OCI-LY7 (cell line): ENCODE measurements at regions not wholly inside any gene's neighbourhood (a gene's known extent, or its start where the extent isn't known, plus 50 kb on each side); places are given as distances from the start of the nearest gene placed in this dataset.

Experiments used
- EZH2phosphoT487 ChIP-seq: fragments of 200-600 bp; sonication (generic); IDR thresholded peaks from 2 replicates; pipeline ENCODE4 v1.6.1; 2018; ENCODE audit warnings: low read depth, borderline replicate concordance, mild to moderate bottlenecking, mixed run types, antibody characterized with exemption, low read length, moderate library complexity, mixed read lengths
- TF ChIP-seq, protein P1 (sequence below): fragments of 200-600 bp; sonication (generic); conservative IDR thresholded peaks from 2 replicates; pipeline ENCODE4 v1.5.1; 2014; ENCODE audit warnings: mild to moderate bottlenecking, antibody characterized with exemption, low read length, moderate library complexity, mixed read lengths

- TF ChIP-seq, protein P1, sequence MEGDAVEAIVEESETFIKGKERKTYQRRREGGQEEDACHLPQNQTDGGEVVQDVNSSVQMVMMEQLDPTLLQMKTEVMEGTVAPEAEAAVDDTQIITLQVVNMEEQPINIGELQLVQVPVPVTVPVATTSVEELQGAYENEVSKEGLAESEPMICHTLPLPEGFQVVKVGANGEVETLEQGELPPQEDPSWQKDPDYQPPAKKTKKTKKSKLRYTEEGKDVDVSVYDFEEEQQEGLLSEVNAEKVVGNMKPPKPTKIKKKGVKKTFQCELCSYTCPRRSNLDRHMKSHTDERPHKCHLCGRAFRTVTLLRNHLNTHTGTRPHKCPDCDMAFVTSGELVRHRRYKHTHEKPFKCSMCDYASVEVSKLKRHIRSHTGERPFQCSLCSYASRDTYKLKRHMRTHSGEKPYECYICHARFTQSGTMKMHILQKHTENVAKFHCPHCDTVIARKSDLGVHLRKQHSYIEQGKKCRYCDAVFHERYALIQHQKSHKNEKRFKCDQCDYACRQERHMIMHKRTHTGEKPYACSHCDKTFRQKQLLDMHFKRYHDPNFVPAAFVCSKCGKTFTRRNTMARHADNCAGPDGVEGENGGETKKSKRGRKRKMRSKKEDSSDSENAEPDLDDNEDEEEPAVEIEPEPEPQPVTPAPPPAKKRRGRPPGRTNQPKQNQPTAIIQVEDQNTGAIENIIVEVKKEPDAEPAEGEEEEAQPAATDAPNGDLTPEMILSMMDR, result no peak
- TF ChIP-seq EZH2phosphoT487, result no peak
Measured at GRCh38 chr3:154971341-154971740, 108.8 kb upstream of the MME start.
